GM12878 (cell line): ENCODE measurements at regions not wholly inside any gene's neighbourhood (a gene's known extent, or its start where the extent isn't known, plus 50 kb on each side); places are given as distances from the start of the nearest gene placed in this dataset.

ENCODE experiments used
- CHD2 ChIP-seq: IDR thresholded peaks from 2 replicates; pipeline ENCODE4 v1.6.1; 2011; ENCODE audit warnings: low read depth, low read length, improper control_type of control experiment, borderline replicate concordance
- IKZF2 ChIP-seq, 2 experiments: fragments of 450-650 bp; IDR thresholded peaks; 2 replicates each; pipeline ENCODE4 v1.6.1; 2017; ENCODE audit warnings: mild to moderate bottlenecking in 2 of 2, moderate library complexity in 2 of 2
- MYC ChIP-seq: IDR thresholded peaks from 2 replicates; pipeline ENCODE4 v1.6.1; 2011; ENCODE audit warnings: mild to moderate bottlenecking, low read length, moderate library complexity, inconsistent platforms; ENCODE audit not compliant: insufficient read depth, insufficient replicate concordance, insufficient read length, severe bottlenecking
- PML ChIP-seq: IDR thresholded peaks from 2 replicates; pipeline ENCODE4 v1.6.1; 2012; ENCODE audit warnings: low read length, inconsistent platforms
- RAD51 ChIP-seq: fragments of 450-650 bp; IDR thresholded peaks from 2 replicates; pipeline ENCODE4 v1.6.1; 2016; ENCODE audit warnings: moderate library complexity, mild to moderate bottlenecking, inconsistent platforms
- TF ChIP-seq, protein P1 (sequence below): fragments of 450-650 bp; formaldehyde crosslinking; IDR thresholded peaks from 2 replicates; pipeline ENCODE4 v1.4.0; 2022; ENCODE audit warnings: mild to moderate bottlenecking, moderate library complexity
- TF ChIP-seq, protein P2 (sequence below): fragments of 450-650 bp; IDR thresholded peaks from 2 replicates; pipeline ENCODE4 v1.6.1; 2017; ENCODE audit warnings: mild to moderate bottlenecking
- TF ChIP-seq, protein P3 (sequence below): fragments of 450-650 bp; IDR thresholded peaks from 2 replicates; pipeline ENCODE4 v1.6.1; 2017; ENCODE audit warnings: borderline replicate concordance

DNA sequence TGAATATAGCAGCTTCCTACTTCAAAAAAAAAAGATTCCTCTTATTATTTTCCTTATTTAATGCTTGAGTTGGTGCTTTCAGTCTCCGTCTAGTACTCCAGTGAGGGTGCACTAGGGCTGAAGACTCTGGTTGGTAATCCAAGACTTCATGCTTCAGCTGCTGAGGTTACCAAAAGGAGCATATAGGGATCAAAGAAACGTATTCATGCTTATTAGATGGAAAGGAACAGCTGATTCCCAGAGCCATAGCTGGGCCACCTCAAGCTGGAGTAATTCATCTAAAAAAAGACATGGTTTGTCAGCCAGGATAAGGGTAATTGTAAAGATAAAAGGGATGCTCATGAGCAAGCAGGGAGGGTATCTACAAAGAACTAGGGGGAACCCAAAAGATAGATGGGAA, 131.7 kb upstream of the FAM47B start (continued):
- no peak for TF ChIP-seq PML
- TF ChIP-seq IKZF2 (IDR thresholded peaks at IDR 0.05): no peak
- TF ChIP-seq, protein P1, sequence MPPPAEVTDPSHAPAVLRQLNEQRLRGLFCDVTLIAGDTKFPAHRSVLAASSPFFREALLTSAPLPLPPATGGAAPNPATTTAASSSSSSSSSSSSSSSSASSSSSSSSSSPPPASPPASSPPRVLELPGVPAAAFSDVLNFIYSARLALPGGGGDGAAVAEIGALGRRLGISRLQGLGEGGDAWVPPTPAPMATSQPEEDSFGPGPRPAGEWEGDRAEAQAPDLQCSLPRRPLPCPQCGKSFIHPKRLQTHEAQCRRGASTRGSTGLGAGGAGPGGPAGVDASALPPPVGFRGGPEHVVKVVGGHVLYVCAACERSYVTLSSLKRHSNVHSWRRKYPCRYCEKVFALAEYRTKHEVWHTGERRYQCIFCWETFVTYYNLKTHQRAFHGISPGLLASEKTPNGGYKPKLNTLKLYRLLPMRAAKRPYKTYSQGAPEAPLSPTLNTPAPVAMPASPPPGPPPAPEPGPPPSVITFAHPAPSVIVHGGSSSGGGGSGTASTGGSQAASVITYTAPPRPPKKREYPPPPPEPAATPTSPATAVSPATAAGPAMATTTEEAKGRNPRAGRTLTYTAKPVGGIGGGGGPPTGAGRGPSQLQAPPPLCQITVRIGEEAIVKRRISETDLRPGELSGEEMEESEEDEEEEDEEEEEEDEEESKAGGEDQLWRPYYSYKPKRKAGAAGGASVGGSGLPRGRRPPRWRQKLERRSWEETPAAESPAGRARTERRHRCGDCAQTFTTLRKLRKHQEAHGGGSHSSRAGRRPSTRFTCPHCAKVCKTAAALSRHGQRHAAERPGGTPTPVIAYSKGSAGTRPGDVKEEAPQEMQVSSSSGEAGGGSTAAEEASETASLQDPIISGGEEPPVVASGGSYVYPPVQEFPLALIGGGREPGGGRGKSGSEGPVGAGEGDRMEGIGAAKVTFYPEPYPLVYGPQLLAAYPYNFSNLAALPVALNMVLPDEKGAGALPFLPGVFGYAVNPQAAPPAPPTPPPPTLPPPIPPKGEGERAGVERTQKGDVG (CRISPR knock-in tag): no peak
- TF ChIP-seq MYC: no peak
- no peak for TF ChIP-seq CHD2
- TF ChIP-seq RAD51: no peak
- TF ChIP-seq, protein P2, sequence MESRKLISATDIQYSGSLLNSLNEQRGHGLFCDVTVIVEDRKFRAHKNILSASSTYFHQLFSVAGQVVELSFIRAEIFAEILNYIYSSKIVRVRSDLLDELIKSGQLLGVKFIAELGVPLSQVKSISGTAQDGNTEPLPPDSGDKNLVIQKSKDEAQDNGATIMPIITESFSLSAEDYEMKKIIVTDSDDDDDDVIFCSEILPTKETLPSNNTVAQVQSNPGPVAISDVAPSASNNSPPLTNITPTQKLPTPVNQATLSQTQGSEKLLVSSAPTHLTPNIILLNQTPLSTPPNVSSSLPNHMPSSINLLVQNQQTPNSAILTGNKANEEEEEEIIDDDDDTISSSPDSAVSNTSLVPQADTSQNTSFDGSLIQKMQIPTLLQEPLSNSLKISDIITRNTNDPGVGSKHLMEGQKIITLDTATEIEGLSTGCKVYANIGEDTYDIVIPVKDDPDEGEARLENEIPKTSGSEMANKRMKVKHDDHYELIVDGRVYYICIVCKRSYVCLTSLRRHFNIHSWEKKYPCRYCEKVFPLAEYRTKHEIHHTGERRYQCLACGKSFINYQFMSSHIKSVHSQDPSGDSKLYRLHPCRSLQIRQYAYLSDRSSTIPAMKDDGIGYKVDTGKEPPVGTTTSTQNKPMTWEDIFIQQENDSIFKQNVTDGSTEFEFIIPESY: no peak
- TF ChIP-seq, protein P3, sequence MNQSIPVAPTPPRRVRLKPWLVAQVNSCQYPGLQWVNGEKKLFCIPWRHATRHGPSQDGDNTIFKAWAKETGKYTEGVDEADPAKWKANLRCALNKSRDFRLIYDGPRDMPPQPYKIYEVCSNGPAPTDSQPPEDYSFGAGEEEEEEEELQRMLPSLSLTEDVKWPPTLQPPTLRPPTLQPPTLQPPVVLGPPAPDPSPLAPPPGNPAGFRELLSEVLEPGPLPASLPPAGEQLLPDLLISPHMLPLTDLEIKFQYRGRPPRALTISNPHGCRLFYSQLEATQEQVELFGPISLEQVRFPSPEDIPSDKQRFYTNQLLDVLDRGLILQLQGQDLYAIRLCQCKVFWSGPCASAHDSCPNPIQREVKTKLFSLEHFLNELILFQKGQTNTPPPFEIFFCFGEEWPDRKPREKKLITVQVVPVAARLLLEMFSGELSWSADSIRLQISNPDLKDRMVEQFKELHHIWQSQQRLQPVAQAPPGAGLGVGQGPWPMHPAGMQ: no peak
